ENCODE measurements at regions not wholly inside any gene's neighbourhood (a gene's known extent, or its start where the extent isn't known, plus 50 kb on each side); places are given as distances from the start of the nearest gene placed in this dataset.
A peak's percentile ranks its signal among the peaks of the same experiment; 100 is the strongest.

GRCh38 chr18:22790545-22791309 is 142.4 kb upstream of the RBBP8 start:
- Histone ChIP-seq H3K27ac (no peak overlapping the region), H3K27me3 (no peaks in the 10 kb centered on the region), H3K4me1 (no peaks in the 10 kb centered on the region), H3K9me3 (no peaks in the 10 kb centered on the region), H3K36me3 (no peaks in the 10 kb centered on the region), H3K4me3 (no peak overlapping the region)
- DNase-seq (ENCODE audit: low spot score in 2 of 2) = no peak
- TF ChIP-seq EP300 (IDR thresholded peaks at IDR 0.05) (no peak), CTCF (IDR thresholded peaks at IDR 0.05) (no peak), POLR2A (IDR thresholded peaks at IDR 0.05) (no peak), POLR2AphosphoS5 (IDR thresholded peaks at IDR 0.05) (no peak)
- 51% methylated on average over 4 of the region's 4 CpGs for WGBS

GRCh38 chr18:22791310-22791610 is 141.9 kb upstream of the RBBP8 start:
- H3K36me3 ChIP-seq = no peaks in the 10 kb centered on the region
- WGBS = 65% methylated on average over 2 of the region's 2 CpGs
- no peak for TF ChIP-seq EP300 (IDR thresholded peaks at IDR 0.05)
- no peak for TF ChIP-seq CTCF (IDR thresholded peaks at IDR 0.05)
- no peak for TF ChIP-seq POLR2AphosphoS5 (IDR thresholded peaks at IDR 0.05)
- no peak for TF ChIP-seq POLR2A (IDR thresholded peaks at IDR 0.05)
- H3K4me3 ChIP-seq = no peak overlapping the region
- no peak overlapping the region for H3K27ac ChIP-seq
- no peaks in the 10 kb centered on the region for H3K27me3 ChIP-seq
- H3K9me3 ChIP-seq = no peaks in the 10 kb centered on the region
- DNase-seq (ENCODE audit: low spot score in 2 of 2) = no peak
- no peaks in the 10 kb centered on the region for H3K4me1 ChIP-seq

- Histone ChIP-seq H3K4me3 (no peak overlapping the region), H3K27me3 (no peaks in the 10 kb centered on the region), H3K27ac (no peak overlapping the region), H3K36me3 (no peaks in the 10 kb centered on the region), H3K4me1 (peaks cover 15% of the 10 kb centered on the region), H3K9me3 (no peaks in the 10 kb centered on the region)
- DNase-seq (ENCODE audit: low spot score in 2 of 2) = no peak
- 46% methylated on average over 4 of the region's 4 CpGs for WGBS
- TF ChIP-seq POLR2AphosphoS5 (IDR thresholded peaks at IDR 0.05) = no peak
Observed at GRCh38 chr18:22796113-22796512, 137.0 kb upstream of the RBBP8 start.

- Histone ChIP-seq H3K36me3 (no peaks in the 10 kb centered on the region), H3K4me1 (peaks cover 17% of the 10 kb centered on the region), H3K4me3 (no peak overlapping the region), H3K27ac (peak overlapping the region; percentile 51), H3K27me3 (no peaks in the 10 kb centered on the region), H3K9me3 (no peaks in the 10 kb centered on the region)
- peak in 1 of 2 donors; percentile 68 for DNase-seq (ENCODE audit: low spot score in 2 of 2)
- TF ChIP-seq POLR2AphosphoS5 (IDR thresholded peaks at IDR 0.05) = no peak
- no peak for TF ChIP-seq POLR2A (IDR thresholded peaks at IDR 0.05)
- TF ChIP-seq CTCF (IDR thresholded peaks at IDR 0.05) = no peak
- no peak for TF ChIP-seq EP300 (IDR thresholded peaks at IDR 0.05)
- WGBS = 67% methylated on average over 7 of the region's 7 CpGs
Observed at GRCh38 chr18:22800551-22800951, 132.6 kb upstream of the RBBP8 start.

GRCh38 chr18:22813648-22814328 is 119.3 kb upstream of the RBBP8 start:
- peaks cover 5% of the 10 kb centered on the region for H3K27me3 ChIP-seq
- peaks cover 4% of the 10 kb centered on the region for H3K4me1 ChIP-seq
- DNase-seq (ENCODE audit: low spot score in 2 of 2) = no peak
- no peak overlapping the region for H3K27ac ChIP-seq
- WGBS = 8% methylated on average over 6 of the region's 6 CpGs
- no peaks in the 10 kb centered on the region for H3K36me3 ChIP-seq
- H3K4me3 ChIP-seq = no peak overlapping the region
- no peaks in the 10 kb centered on the region for H3K9me3 ChIP-seq
- peak in 1 of 2 donors; percentile 29 for TF ChIP-seq CTCF (IDR thresholded peaks at IDR 0.05)
- no peak for TF ChIP-seq EP300 (IDR thresholded peaks at IDR 0.05)

All from suprapubic skin (tissue), 4 donors.